ENCODE measurements at regions not wholly inside any gene's neighbourhood (a gene's known extent, or its start where the extent isn't known, plus 50 kb on each side); places are given as distances from the start of the nearest gene placed in this dataset.

GRCh38 chr13:78443839-78444238, 159.5 kb downstream of the POU4F1 start:
- no peak for TF ChIP-seq CTCF (IDR thresholded peaks at IDR 0.05; ENCODE audit: low read depth, low read length, poor library complexity, severe bottlenecking)
- TF ChIP-seq EZH2phosphoT487 (IDR thresholded peaks at IDR 0.05; ENCODE audit: borderline replicate concordance, low read length) = no peak

Measured in DOHH2 (cell line).